IMR-90 (cell line): ENCODE measurements at regions not wholly inside any gene's neighbourhood (a gene's known extent, or its start where the extent isn't known, plus 50 kb on each side); places are given as distances from the start of the nearest gene placed in this dataset.

Source experiments
- ATAC-seq: fragments of 200-7000 bp; cut with Tn5 transposase; 2 replicates; pipeline ENCODE4 v1.9.1; 2020; ENCODE audit warnings: low read depth, mild to moderate bottlenecking, moderate library complexity
- BruUV-seq: library from RNA; stranded (reverse); fragments of 400-500 nt; replicated peaks from 2 replicates; lab custom pipeline; 2021; lab: Mats Ljungman, UMichigan
- CTCF ChIA-PET: fragments of 300-600 bp; formaldehyde crosslinking; extraction: SDS; loops from one replicate; lab custom pipeline; 2021; ENCODE audit warnings: antibody characterized with exemption; lab: Yijun Ruan, JAX
- POLR2A ChIA-PET: fragments of 300-600 bp; sonication (Branson Sonifier 250); formaldehyde crosslinking; loops from one replicate; lab custom pipeline; 2022; ENCODE audit warnings: antibody characterized with exemption; ENCODE audit not compliant: unreplicated experiment; lab: Charles Lee
- DNase-seq: peaks from one replicate; pipeline ENCODE4 v3.0.0; 2013
- H2AFZ ChIP-seq: replicated peaks from 2 replicates; pipeline ENCODE3; 2013; ENCODE audit warnings: low read length, mild to moderate bottlenecking; ENCODE audit not compliant: poor library complexity
- H2AK5ac ChIP-seq: 2 replicates; pipeline ENCODE4 v1.6.1; 2013; ENCODE audit warnings: low read depth, low read length, inconsistent platforms
- H2AK9ac ChIP-seq: replicated peaks from 2 replicates; pipeline ENCODE3; 2013; ENCODE audit warnings: mild to moderate bottlenecking, low read depth, low read length, moderate library complexity; ENCODE audit not compliant: poor library complexity
- H2BK120ac ChIP-seq: 2 replicates; pipeline ENCODE4 v1.6.1; 2013; ENCODE audit warnings: low read depth, low read length, inconsistent platforms
- H2BK15ac ChIP-seq: 3 replicates; pipeline ENCODE4 v1.6.1; 2013; ENCODE audit warnings: low read depth, low read length, inconsistent platforms
- H2BK20ac ChIP-seq: 2 replicates; pipeline ENCODE4 v1.6.1; 2013; ENCODE audit warnings: low read depth, mild to moderate bottlenecking, inconsistent platforms, low read length, moderate library complexity
- H2BK5ac ChIP-seq: 2 replicates; pipeline ENCODE4 v1.6.1; 2013; ENCODE audit warnings: mild to moderate bottlenecking, low read depth, low read length, inconsistent platforms; ENCODE audit not compliant: poor library complexity, severe bottlenecking
- H3K14ac ChIP-seq: replicated peaks from 2 replicates; pipeline ENCODE4 v1.6.1; 2013; ENCODE audit warnings: low read depth, low read length, inconsistent platforms
- H3K18ac ChIP-seq: 2 replicates; pipeline ENCODE4 v1.6.1; 2013; ENCODE audit warnings: low read depth, low read length, control low read depth
- H3K23ac ChIP-seq: 2 replicates; pipeline ENCODE4 v1.6.1; 2013; ENCODE audit warnings: low read depth, low read length, inconsistent platforms
- H3K27ac ChIP-seq: 2 replicates; pipeline ENCODE4 v1.5.1; 2013; ENCODE audit warnings: mild to moderate bottlenecking, control low read depth, low read length; ENCODE audit not compliant: insufficient read depth
- H3K27me3 ChIP-seq: 2 replicates; pipeline ENCODE4 v1.6.1; 2013; ENCODE audit warnings: low read length; ENCODE audit not compliant: control insufficient read depth, insufficient read depth
- H3K36me3 ChIP-seq: 2 replicates; pipeline ENCODE4 v1.6.1; 2013; ENCODE audit warnings: low read length, mixed read lengths; ENCODE audit not compliant: control insufficient read depth, insufficient read depth
- H3K4ac ChIP-seq: 2 replicates; pipeline ENCODE4 v1.6.1; 2013; ENCODE audit warnings: low read depth, low read length, inconsistent platforms
- H3K4me1 ChIP-seq: 2 replicates; pipeline ENCODE4 v1.6.1; 2013; ENCODE audit warnings: low read length, mixed read lengths; ENCODE audit not compliant: control insufficient read depth, insufficient read depth
- H3K4me2 ChIP-seq: 2 replicates; pipeline ENCODE4 v1.6.1; 2013; ENCODE audit warnings: low read depth, mild to moderate bottlenecking, control low read depth, low read length, moderate library complexity
- H3K4me3 ChIP-seq: 2 replicates; pipeline ENCODE4 v1.5.1; 2013; ENCODE audit warnings: low read depth, mild to moderate bottlenecking, control low read depth, low read length, moderate library complexity; ENCODE audit not compliant: insufficient read depth
- H3K56ac ChIP-seq: 2 replicates; pipeline ENCODE4 v1.6.1; 2013; ENCODE audit warnings: low read length, inconsistent platforms; ENCODE audit not compliant: insufficient read depth; ENCODE audit errors: extremely low read depth
- H3K79me1 ChIP-seq, 2 experiments: 2 replicates each; pipeline ENCODE4 v1.6.1; 2013; ENCODE audit warnings: low read length in 2 of 2, inconsistent platforms in 1 of 2, low read depth in 1 of 2
- H3K9ac ChIP-seq: 2 replicates; pipeline ENCODE4 v1.6.1; 2013; ENCODE audit warnings: low read depth, low read length, control low read depth
- H3K9me1 ChIP-seq: 2 replicates; pipeline ENCODE4 v1.6.1; 2013; ENCODE audit warnings: low read length, inconsistent platforms; ENCODE audit not compliant: insufficient read depth
- H3K9me3 ChIP-seq: 2 replicates; pipeline ENCODE4 v1.6.1; 2013; ENCODE audit warnings: low read length; ENCODE audit not compliant: control insufficient read depth, insufficient read depth
- H4K20me1 ChIP-seq: 2 replicates; pipeline ENCODE4 v1.6.1; 2013; ENCODE audit warnings: low read length, inconsistent platforms; ENCODE audit not compliant: insufficient read depth
- H4K5ac ChIP-seq: 2 replicates; pipeline ENCODE4 v1.6.1; 2013; ENCODE audit warnings: mild to moderate bottlenecking, low read depth, low read length, control low read depth
- H4K8ac ChIP-seq, 2 experiments: 2 replicates each; pipeline ENCODE4 v1.6.1; 2013; ENCODE audit warnings: low read depth in 2 of 2, low read length in 2 of 2, control low read depth in 1 of 2, inconsistent platforms in 1 of 2
- H4K91ac ChIP-seq: 2 replicates; pipeline ENCODE4 v1.6.1; 2013; ENCODE audit warnings: low read depth, low read length, inconsistent platforms; ENCODE audit not compliant: insufficient read depth
- BHLHE40 ChIP-seq: fragments of 150-350 bp; IDR thresholded peaks from 2 replicates; pipeline ENCODE4 v1.6.1; 2016; ENCODE audit warnings: mild to moderate bottlenecking, low read depth, low read length
- CEBPB ChIP-seq: IDR thresholded peaks from 2 replicates; pipeline ENCODE4 v1.6.1; 2012; ENCODE audit warnings: low read depth, low read length, improper control_type of control experiment
- CHD1 ChIP-seq: IDR thresholded peaks from 2 replicates; pipeline ENCODE4 v1.6.1; 2012; ENCODE audit warnings: low read depth, low read length, improper control_type of control experiment
- MAFK ChIP-seq: IDR thresholded peaks from 2 replicates; pipeline ENCODE4 v1.6.1; 2012; ENCODE audit warnings: low read depth, low read length, improper control_type of control experiment
- MXI1 ChIP-seq: IDR thresholded peaks from 2 replicates; pipeline ENCODE4 v1.6.1; 2012; ENCODE audit warnings: low read depth, mild to moderate bottlenecking, low read length, moderate library complexity, borderline replicate concordance
- POLR2A ChIP-seq: IDR thresholded peaks from 2 replicates; pipeline ENCODE4 v1.6.1; 2012; ENCODE audit warnings: mild to moderate bottlenecking, low read depth, low read length
- RAD21 ChIP-seq: IDR thresholded peaks from 2 replicates; pipeline ENCODE4 v1.6.1; 2012; ENCODE audit warnings: low read length, improper control_type of control experiment
- RCOR1 ChIP-seq: IDR thresholded peaks from 2 replicates; pipeline ENCODE4 v1.6.1; 2012; ENCODE audit warnings: mild to moderate bottlenecking, low read length, improper control_type of control experiment; ENCODE audit not compliant: insufficient replicate concordance
- RFX5 ChIP-seq: IDR thresholded peaks from 2 replicates; pipeline ENCODE4 v1.8.0; 2012; ENCODE audit warnings: low read depth, mild to moderate bottlenecking, low read length, moderate library complexity
- SMC3 ChIP-seq: fragments of 150-350 bp; IDR thresholded peaks from 2 replicates; pipeline ENCODE4 v1.6.1; 2016; ENCODE audit warnings: low read depth, mild to moderate bottlenecking, antibody characterized with exemption, low read length, moderate library complexity
- WGBS, 2 experiments: methylation state at CpG; one replicate each; pipeline versions ENCODE4 v1.1.5 to v1.1.7; 2013; ENCODE audit warnings: missing lambda C conversion rate in 2 of 2; ENCODE audit not compliant: insufficient read length in 1 of 2; ENCODE audit errors: extremely low coverage in 2 of 2; 5-methylcytosine and 5-hydroxymethylcytosine counted together
- dilution Hi-C: fragments of 300-500 bp; cut with HindIII; formaldehyde crosslinking; loops from one replicate; pipeline ENCODE4 v1.14.3; 2018; ENCODE audit warnings: low sequenced_read_pairs; ENCODE audit not compliant: unreplicated experiment
- in situ Hi-C: fragments of 300-500 bp; cut with MboI; formaldehyde crosslinking; loops from 3 replicates; pipeline ENCODE4 v1.14.3; 2019; ENCODE audit warnings: low sequenced_read_pairs, inconsistent platforms, mixed read lengths
- intact Hi-C: fragments of 100-400 bp; cut with micrococcal nuclease; formaldehyde crosslinking; loops from 2 replicates; pipeline ENCODE4 v1.10.0; 2022
- TF ChIP-seq, protein P1 (sequence below): fragments of 150-350 bp; IDR thresholded peaks from 2 replicates; pipeline ENCODE4 v1.6.1; 2016; ENCODE audit warnings: low read depth, mild to moderate bottlenecking, low read length, moderate library complexity, borderline replicate concordance
- TF ChIP-seq, protein P2 (sequence below): conservative IDR thresholded peaks from 2 replicates; pipeline ENCODE4 v1.5.1; 2012; ENCODE audit warnings: mild to moderate bottlenecking, low read depth, low read length, improper control_type of control experiment
- TF ChIP-seq, protein P3 (sequence below): fragments of 150-350 bp; IDR thresholded peaks from 2 replicates; pipeline ENCODE4 v1.6.1; 2017; ENCODE audit warnings: mild to moderate bottlenecking, antibody characterized with exemption, low read length, low read depth

DNA sequence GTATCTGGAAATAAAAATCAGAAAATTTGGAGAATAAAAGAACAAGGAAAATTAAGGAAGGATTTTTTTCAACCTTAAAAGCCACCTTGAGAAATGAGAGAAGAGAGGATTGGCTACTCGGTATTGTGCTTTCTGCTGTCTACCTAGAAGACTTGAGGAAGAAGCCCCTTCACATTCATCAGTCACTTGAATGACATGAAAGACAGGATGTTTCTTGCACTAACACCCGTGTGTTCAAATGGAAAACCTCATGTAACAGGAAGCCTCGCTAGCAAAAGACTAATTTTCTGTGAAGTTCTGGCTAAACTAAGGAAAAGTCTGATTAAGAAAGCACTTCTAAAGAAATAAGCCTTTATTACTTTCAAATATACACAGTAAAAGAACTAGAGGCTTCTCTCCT is 69.9 kb downstream of the OLIG3 start:
- Histone ChIP-seq H4K91ac (no peak overlapping the region), H3K27me3 (no peaks in the 10 kb centered on the region; the same call in 1 of the 2 replicates), H3K36me3 (no peaks in the 10 kb centered on the region), H2AK5ac (no peak overlapping the region), H3K9me1 (no peaks in the 10 kb centered on the region), H3K9ac (no peak overlapping the region), H3K9me3 (no peaks in the 10 kb centered on the region), H2AK9ac (no peak overlapping the region), H3K79me1 (no peaks in the 10 kb centered on the region), H3K18ac (no peak overlapping the region), H4K5ac (no peak overlapping the region), H3K4me3 (no peak overlapping the region), H3K23ac (no peak overlapping the region), H3K4me2 (no peak overlapping the region), H3K27ac (no peak overlapping the region), H2BK5ac (no peak overlapping the region), H2BK20ac (no peak overlapping the region), H3K14ac (no peak overlapping the region), H2BK120ac (no peak overlapping the region), H3K4ac (no peak overlapping the region), H2BK15ac (no peak overlapping the region), H3K4me1 (no peaks in the 10 kb centered on the region), H4K8ac (no peak overlapping the region), H2AFZ (no peak overlapping the region), H4K20me1 (no peaks in the 10 kb centered on the region), H3K56ac (no peak overlapping the region)
- no peak for ATAC-seq
- intact Hi-C loops (no loop called here), in situ Hi-C loops (no loop called here), dilution Hi-C loops (no loop called here)
- no TSS peak for BruUV-seq
- CTCF ChIA-PET = no interaction called here
- DNase-seq = no peak
- no CpG with 5 or more reads among the region's 3 CpGs for WGBS, 2 experiments
- POLR2A ChIA-PET = no interaction called here
- TF ChIP-seq RAD21 (no peak), MXI1 (no peak), CHD1 (no peak), MAFK (no peak), RCOR1 (no peak), CEBPB (no peak), RFX5 (no peak), POLR2A (no peak), SMC3 (no peak), BHLHE40 (no peak)
- TF ChIP-seq, protein P1, sequence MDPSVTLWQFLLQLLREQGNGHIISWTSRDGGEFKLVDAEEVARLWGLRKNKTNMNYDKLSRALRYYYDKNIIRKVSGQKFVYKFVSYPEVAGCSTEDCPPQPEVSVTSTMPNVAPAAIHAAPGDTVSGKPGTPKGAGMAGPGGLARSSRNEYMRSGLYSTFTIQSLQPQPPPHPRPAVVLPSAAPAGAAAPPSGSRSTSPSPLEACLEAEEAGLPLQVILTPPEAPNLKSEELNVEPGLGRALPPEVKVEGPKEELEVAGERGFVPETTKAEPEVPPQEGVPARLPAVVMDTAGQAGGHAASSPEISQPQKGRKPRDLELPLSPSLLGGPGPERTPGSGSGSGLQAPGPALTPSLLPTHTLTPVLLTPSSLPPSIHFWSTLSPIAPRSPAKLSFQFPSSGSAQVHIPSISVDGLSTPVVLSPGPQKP = no peak
- TF ChIP-seq, protein P2, sequence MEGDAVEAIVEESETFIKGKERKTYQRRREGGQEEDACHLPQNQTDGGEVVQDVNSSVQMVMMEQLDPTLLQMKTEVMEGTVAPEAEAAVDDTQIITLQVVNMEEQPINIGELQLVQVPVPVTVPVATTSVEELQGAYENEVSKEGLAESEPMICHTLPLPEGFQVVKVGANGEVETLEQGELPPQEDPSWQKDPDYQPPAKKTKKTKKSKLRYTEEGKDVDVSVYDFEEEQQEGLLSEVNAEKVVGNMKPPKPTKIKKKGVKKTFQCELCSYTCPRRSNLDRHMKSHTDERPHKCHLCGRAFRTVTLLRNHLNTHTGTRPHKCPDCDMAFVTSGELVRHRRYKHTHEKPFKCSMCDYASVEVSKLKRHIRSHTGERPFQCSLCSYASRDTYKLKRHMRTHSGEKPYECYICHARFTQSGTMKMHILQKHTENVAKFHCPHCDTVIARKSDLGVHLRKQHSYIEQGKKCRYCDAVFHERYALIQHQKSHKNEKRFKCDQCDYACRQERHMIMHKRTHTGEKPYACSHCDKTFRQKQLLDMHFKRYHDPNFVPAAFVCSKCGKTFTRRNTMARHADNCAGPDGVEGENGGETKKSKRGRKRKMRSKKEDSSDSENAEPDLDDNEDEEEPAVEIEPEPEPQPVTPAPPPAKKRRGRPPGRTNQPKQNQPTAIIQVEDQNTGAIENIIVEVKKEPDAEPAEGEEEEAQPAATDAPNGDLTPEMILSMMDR = no peak
- TF ChIP-seq, protein P3, sequence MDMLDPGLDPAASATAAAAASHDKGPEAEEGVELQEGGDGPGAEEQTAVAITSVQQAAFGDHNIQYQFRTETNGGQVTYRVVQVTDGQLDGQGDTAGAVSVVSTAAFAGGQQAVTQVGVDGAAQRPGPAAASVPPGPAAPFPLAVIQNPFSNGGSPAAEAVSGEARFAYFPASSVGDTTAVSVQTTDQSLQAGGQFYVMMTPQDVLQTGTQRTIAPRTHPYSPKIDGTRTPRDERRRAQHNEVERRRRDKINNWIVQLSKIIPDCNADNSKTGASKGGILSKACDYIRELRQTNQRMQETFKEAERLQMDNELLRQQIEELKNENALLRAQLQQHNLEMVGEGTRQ = no peak
